HEK293 (cell line): ENCODE measurements at regions not wholly inside any gene's neighbourhood (a gene's known extent, or its start where the extent isn't known, plus 50 kb on each side); places are given as distances from the start of the nearest gene placed in this dataset.

ENCODE experiments used
- CTCF ChIA-PET: fragments of 350-600 bp; formaldehyde crosslinking; extraction: SDS; loops from one replicate; lab custom pipeline; 2021; ENCODE audit warnings: antibody characterized with exemption; lab: Yijun Ruan, JAX
- POLR2A ChIA-PET: fragments of 300-600 bp; formaldehyde crosslinking; extraction: SDS; loops from one replicate; lab custom pipeline; 2020; ENCODE audit warnings: antibody characterized with exemption, inconsistent platforms; lab: Yijun Ruan, JAX
- H3K27ac ChIP-seq: fragments of 200-500 bp; sonication (Bioruptor generic); 2 replicates; pipeline ENCODE4 v1.5.1; 2014; ENCODE audit warnings: low read depth, low read length, control low read depth, inconsistent platforms; ENCODE audit errors: extremely low read depth
- H3K36me3 ChIP-seq, 2 experiments: fragments of 200-500 bp in 1 of 2; sonication (Bioruptor generic) in 1 of 2; 1 replicate in 1 of 2; 2 replicates in 1 of 2; pipeline ENCODE4 v1.5.1; 2014 to 2017; ENCODE audit warnings: inconsistent platforms in 2 of 2, low read length in 2 of 2; ENCODE audit not compliant: control insufficient read depth in 2 of 2, insufficient read depth in 1 of 2
- H3K4me1 ChIP-seq: fragments of 200-500 bp; sonication (Bioruptor generic); 2 replicates; pipeline ENCODE4 v1.5.1; 2014; ENCODE audit warnings: mild to moderate bottlenecking, low read length, inconsistent platforms; ENCODE audit not compliant: control insufficient read depth, insufficient read depth
- H3K4me3 ChIP-seq: 2 replicates; pipeline ENCODE4 v1.5.1; 2011; ENCODE audit warnings: low read depth, mild to moderate bottlenecking, control low read depth, low read length, moderate library complexity
- H3K9me3 ChIP-seq: fragments of 200-500 bp; sonication (Bioruptor generic); 2 replicates; pipeline ENCODE4 v1.5.1; 2014; ENCODE audit warnings: low read depth, low read length, inconsistent platforms; ENCODE audit not compliant: control insufficient read depth, insufficient read depth
- FEZF1 ChIP-seq: fragments of 450-650 bp; formaldehyde crosslinking; IDR thresholded peaks from 2 replicates; pipeline ENCODE4 v1.5.1; 2016; ENCODE audit warnings: missing biosample characterization, missing genetic modification characterization
- GLIS1 ChIP-seq: fragments of 450-650 bp; formaldehyde crosslinking; IDR thresholded peaks from 2 replicates; pipeline ENCODE4 v1.5.1; 2016; ENCODE audit warnings: missing biosample characterization, missing genetic modification characterization
- OSR2 ChIP-seq: fragments of 450-650 bp; formaldehyde crosslinking; IDR thresholded peaks from 2 replicates; pipeline ENCODE4 v1.5.1; 2016; ENCODE audit warnings: missing biosample characterization, missing genetic modification characterization
- SP3 ChIP-seq: fragments of 450-650 bp; formaldehyde crosslinking; IDR thresholded peaks from 2 replicates; pipeline ENCODE4 v1.5.1; 2016; ENCODE audit warnings: missing biosample characterization, missing genetic modification characterization
- ZEB2 ChIP-seq: fragments of 450-650 bp; formaldehyde crosslinking; IDR thresholded peaks from 2 replicates; pipeline ENCODE4 v1.5.1; 2016; ENCODE audit warnings: missing biosample characterization, missing genetic modification characterization
- ZNF140 ChIP-seq: fragments of 450-650 bp; formaldehyde crosslinking; IDR thresholded peaks from 2 replicates; pipeline ENCODE4 v1.5.1; 2016; ENCODE audit warnings: missing biosample characterization, missing genetic modification characterization
- ZNF146 ChIP-seq: fragments of 450-650 bp; formaldehyde crosslinking; IDR thresholded peaks from 2 replicates; pipeline ENCODE4 v1.5.1; 2016; ENCODE audit warnings: missing biosample characterization, missing genetic modification characterization
- ZNF157 ChIP-seq: fragments of 450-650 bp; formaldehyde crosslinking; IDR thresholded peaks from 2 replicates; pipeline ENCODE4 v1.5.1; 2016; ENCODE audit warnings: missing biosample characterization, missing genetic modification characterization
- ZNF184 ChIP-seq: fragments of 450-650 bp; IDR thresholded peaks from 2 replicates; pipeline ENCODE4 v1.5.1; 2018; ENCODE audit warnings: missing biosample characterization, mild to moderate bottlenecking, missing genetic modification characterization
- ZNF292 ChIP-seq: fragments of 450-650 bp; formaldehyde crosslinking; IDR thresholded peaks from 2 replicates; pipeline ENCODE4 v1.5.1; 2016; ENCODE audit warnings: low read depth, missing biosample characterization, missing genetic modification characterization, borderline replicate concordance
- ZNF366 ChIP-seq: fragments of 450-650 bp; formaldehyde crosslinking; conservative IDR thresholded peaks from 2 replicates; pipeline ENCODE4 v1.5.1; 2016; ENCODE audit warnings: missing biosample characterization, missing genetic modification characterization
- ZNF544 ChIP-seq: fragments of 450-650 bp; formaldehyde crosslinking; IDR thresholded peaks from 2 replicates; pipeline ENCODE4 v1.5.0; 2017; ENCODE audit warnings: missing biosample characterization, missing genetic modification characterization
- ZNF610 ChIP-seq: fragments of 450-650 bp; formaldehyde crosslinking; IDR thresholded peaks from 2 replicates; pipeline ENCODE4 v1.5.1; 2016; ENCODE audit warnings: missing biosample characterization, missing genetic modification characterization, borderline replicate concordance
- ZNF621 ChIP-seq: fragments of 450-650 bp; formaldehyde crosslinking; IDR thresholded peaks from 2 replicates; pipeline ENCODE4 v1.5.1; 2017; ENCODE audit warnings: missing biosample characterization, missing genetic modification characterization
- ZNF629 ChIP-seq: fragments of 450-650 bp; formaldehyde crosslinking; IDR thresholded peaks from 2 replicates; pipeline ENCODE4 v1.5.1; 2017; ENCODE audit warnings: missing biosample characterization, missing genetic modification characterization
- ZNF660 ChIP-seq: fragments of 450-650 bp; IDR thresholded peaks from 2 replicates; pipeline ENCODE4 v1.5.1; 2018; ENCODE audit warnings: missing biosample characterization, mild to moderate bottlenecking, missing genetic modification characterization
- ZNF843 ChIP-seq: fragments of 450-650 bp; formaldehyde crosslinking; IDR thresholded peaks from 2 replicates; pipeline ENCODE4 v1.5.1; 2016; ENCODE audit warnings: missing biosample characterization, missing genetic modification characterization
- ZSCAN30 ChIP-seq: fragments of 450-650 bp; IDR thresholded peaks from 2 replicates; pipeline ENCODE4 v1.5.1; 2018; ENCODE audit warnings: missing biosample characterization, mild to moderate bottlenecking, missing genetic modification characterization, moderate library complexity
- ZXDB ChIP-seq: fragments of 450-650 bp; formaldehyde crosslinking; IDR thresholded peaks from 2 replicates; pipeline ENCODE4 v1.5.1; 2016; ENCODE audit warnings: missing biosample characterization, missing genetic modification characterization
- TF ChIP-seq, protein P1 (sequence below): fragments of 450-650 bp; formaldehyde crosslinking; IDR thresholded peaks from 2 replicates; pipeline ENCODE4 v1.5.1; 2016; ENCODE audit warnings: missing biosample characterization, missing genetic modification characterization
- TF ChIP-seq, protein P2 (sequence below): fragments of 450-650 bp; formaldehyde crosslinking; IDR thresholded peaks from 2 replicates; pipeline ENCODE4 v1.5.1; 2017; ENCODE audit warnings: missing biosample characterization, missing genetic modification characterization
- TF ChIP-seq, protein P3 (sequence below): fragments of 450-650 bp; formaldehyde crosslinking; IDR thresholded peaks from 2 replicates; pipeline ENCODE4 v1.5.1; 2016; ENCODE audit warnings: missing biosample characterization, missing genetic modification characterization
- TF ChIP-seq, protein P4 (sequence below): fragments of 450-650 bp; formaldehyde crosslinking; conservative IDR thresholded peaks from 2 replicates; pipeline ENCODE4 v1.5.1; 2016; ENCODE audit warnings: low read depth, missing biosample characterization, missing genetic modification characterization

DNA sequence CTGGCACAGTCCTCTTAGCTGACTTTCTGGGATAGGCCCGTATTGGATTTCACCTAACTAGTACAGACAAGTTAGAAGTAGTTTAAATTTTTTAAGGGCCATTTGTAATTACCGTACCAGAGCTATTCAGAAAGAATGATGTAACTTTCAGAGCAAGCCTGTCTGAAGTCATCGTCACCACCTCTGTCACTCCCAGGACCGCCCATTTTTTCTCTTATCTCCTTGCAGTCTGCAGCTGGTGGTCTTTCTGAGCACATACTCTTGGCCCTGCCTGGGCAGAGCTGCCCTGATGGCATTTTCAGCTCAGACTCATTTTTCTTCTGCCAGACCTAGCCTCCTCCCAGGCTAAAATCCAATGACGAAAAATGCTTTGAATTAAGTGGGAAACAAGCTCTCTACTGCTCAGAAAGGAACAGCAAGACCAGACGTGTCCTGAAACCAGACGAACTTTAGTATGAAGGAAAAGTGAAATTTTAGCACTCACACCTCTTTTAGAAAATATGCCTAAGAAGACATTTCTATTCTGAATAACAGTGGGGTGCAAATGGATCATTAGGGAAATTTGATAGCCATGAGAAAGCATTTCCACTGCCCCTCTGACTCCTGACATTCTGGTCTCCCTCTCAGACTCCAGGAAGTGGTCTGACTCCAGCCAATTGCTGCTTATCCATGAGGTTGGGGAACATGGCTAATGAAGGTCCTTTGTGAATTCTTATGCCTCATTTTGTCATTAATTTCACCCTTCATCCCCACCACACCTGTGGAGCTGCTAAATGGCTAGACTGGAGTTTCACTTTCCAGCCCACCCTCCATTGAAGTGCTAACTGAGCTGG, 162.4 kb upstream of the GYPA start (continued):
- TF ChIP-seq ZNF629 (tag by site-specific recombination) (peak; percentile 53; the same call in 1 of the 2 replicates), ZNF366 (tag by site-specific recombination) (0 out of 2 replicates have a peak, but pooled peaks have one; percentile 15), ZNF184 (tag by site-specific recombination) (0 out of 2 replicates have a peak, but pooled peaks have one; percentile 19), ZNF140 (no peak), ZNF610 (tag by site-specific recombination) (no peak), ZNF843 (tag by site-specific recombination) (peak; percentile 55), ZEB2 (tag by site-specific recombination) (peak; percentile 60), ZNF660 (tag by site-specific recombination) (0 out of 2 replicates have a peak, but pooled peaks have one; percentile 44)
- TF ChIP-seq, protein P1, sequence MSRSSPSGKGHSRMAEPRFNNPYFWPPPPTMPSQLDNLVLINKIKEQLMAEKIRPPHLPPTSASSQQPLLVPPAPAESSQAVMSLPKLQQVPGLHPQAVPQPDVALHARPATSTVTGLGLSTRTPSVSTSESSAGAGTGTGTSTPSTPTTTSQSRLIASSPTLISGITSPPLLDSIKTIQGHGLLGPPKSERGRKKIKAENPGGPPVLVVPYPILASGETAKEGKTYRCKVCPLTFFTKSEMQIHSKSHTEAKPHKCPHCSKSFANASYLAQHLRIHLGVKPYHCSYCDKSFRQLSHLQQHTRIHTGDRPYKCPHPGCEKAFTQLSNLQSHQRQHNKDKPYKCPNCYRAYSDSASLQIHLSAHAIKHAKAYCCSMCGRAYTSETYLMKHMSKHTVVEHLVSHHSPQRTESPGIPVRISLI = 0 out of 2 replicates have a peak, but pooled peaks have one; percentile 47
- TF ChIP-seq, protein P2, sequence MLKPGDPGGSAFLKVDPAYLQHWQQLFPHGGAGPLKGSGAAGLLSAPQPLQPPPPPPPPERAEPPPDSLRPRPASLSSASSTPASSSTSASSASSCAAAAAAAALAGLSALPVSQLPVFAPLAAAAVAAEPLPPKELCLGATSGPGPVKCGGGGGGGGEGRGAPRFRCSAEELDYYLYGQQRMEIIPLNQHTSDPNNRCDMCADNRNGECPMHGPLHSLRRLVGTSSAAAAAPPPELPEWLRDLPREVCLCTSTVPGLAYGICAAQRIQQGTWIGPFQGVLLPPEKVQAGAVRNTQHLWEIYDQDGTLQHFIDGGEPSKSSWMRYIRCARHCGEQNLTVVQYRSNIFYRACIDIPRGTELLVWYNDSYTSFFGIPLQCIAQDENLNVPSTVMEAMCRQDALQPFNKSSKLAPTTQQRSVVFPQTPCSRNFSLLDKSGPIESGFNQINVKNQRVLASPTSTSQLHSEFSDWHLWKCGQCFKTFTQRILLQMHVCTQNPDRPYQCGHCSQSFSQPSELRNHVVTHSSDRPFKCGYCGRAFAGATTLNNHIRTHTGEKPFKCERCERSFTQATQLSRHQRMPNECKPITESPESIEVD (tag by site-specific recombination) = no peak

DNA sequence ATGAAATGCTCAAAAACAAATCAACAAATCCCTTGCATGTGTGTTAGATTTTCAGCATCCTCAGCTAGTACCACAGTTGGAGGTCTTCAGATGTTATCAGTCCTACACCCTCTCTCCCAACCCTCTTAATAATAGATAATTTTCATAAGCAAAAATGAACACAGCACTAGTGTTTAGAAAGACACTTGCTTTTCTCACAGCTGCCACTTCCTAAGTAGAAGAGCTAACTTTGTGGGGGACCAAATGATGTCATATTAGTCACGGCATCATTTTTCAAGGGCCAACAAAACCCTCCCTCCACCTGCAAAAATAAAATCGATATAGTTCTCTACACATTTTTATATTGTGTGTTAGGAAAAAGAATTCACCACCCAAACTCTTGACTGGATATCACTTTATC, 163.5 kb upstream of the GYPA start:
- Histone ChIP-seq H3K9me3 (no peaks in the 10 kb centered on the region), H3K4me3 (no peak overlapping the region), H3K27ac (no peak overlapping the region), H3K4me1 (no peaks in the 10 kb centered on the region), H3K36me3 (no peaks in the 10 kb centered on the region)
- POLR2A ChIA-PET = no interaction called here
- CTCF ChIA-PET = no interaction called here
- TF ChIP-seq GLIS1 (peak; percentile 86), ZNF629 (tag by site-specific recombination) (0 out of 2 replicates have a peak, but pooled peaks have one; percentile 29), FEZF1 (peak; percentile 30; the same call in 1 of the 2 replicates), ZNF146 (tag by site-specific recombination) (no peak), SP3 (no peak)
- TF ChIP-seq, all 188 proteins: peak for 3

DNA sequence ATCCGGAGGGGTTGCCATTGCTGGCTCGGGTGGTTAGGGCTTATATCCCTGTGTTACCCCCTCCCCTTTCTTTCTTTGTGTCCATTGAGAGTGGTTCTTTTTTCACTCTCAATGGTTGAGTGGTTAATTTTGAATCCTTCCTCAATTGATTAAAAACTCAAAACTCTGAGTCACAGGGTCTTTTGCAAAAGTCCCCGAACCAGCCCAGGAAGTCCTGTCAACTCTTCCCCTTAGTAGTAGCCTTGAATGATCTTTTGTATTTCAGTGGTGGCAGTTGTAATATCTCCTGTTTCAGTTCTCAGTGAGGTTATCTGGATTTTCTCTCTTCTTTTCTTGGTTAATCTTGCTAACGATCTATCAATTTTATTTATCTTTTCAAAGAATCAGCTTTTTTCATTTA, 170.0 kb upstream of the GYPA start:
- no peak for TF ChIP-seq ZNF157 (tag by site-specific recombination)
- TF ChIP-seq ZNF621 (tag by site-specific recombination) = no peak
- TF ChIP-seq ZNF544 = no peak
- no peak for TF ChIP-seq ZXDB (tag by site-specific recombination)
- no peak for TF ChIP-seq ZNF292
- no peak for TF ChIP-seq SP3
- TF ChIP-seq, protein P3, sequence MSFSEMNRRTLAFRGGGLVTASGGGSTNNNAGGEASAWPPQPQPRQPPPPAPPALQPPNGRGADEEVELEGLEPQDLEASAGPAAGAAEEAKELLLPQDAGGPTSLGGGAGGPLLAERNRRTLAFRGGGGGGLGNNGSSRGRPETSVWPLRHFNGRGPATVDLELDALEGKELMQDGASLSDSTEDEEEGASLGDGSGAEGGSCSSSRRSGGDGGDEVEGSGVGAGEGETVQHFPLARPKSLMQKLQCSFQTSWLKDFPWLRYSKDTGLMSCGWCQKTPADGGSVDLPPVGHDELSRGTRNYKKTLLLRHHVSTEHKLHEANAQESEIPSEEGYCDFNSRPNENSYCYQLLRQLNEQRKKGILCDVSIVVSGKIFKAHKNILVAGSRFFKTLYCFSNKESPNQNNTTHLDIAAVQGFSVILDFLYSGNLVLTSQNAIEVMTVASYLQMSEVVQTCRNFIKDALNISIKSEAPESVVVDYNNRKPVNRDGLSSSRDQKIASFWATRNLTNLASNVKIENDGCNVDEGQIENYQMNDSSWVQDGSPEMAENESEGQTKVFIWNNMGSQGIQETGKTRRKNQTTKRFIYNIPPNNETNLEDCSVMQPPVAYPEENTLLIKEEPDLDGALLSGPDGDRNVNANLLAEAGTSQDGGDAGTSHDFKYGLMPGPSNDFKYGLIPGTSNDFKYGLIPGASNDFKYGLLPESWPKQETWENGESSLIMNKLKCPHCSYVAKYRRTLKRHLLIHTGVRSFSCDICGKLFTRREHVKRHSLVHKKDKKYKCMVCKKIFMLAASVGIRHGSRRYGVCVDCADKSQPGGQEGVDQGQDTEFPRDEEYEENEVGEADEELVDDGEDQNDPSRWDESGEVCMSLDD = no peak
- TF ChIP-seq ZSCAN30 = no peak
- no peak for TF ChIP-seq OSR2 (tag by site-specific recombination)
- TF ChIP-seq, protein P4, sequence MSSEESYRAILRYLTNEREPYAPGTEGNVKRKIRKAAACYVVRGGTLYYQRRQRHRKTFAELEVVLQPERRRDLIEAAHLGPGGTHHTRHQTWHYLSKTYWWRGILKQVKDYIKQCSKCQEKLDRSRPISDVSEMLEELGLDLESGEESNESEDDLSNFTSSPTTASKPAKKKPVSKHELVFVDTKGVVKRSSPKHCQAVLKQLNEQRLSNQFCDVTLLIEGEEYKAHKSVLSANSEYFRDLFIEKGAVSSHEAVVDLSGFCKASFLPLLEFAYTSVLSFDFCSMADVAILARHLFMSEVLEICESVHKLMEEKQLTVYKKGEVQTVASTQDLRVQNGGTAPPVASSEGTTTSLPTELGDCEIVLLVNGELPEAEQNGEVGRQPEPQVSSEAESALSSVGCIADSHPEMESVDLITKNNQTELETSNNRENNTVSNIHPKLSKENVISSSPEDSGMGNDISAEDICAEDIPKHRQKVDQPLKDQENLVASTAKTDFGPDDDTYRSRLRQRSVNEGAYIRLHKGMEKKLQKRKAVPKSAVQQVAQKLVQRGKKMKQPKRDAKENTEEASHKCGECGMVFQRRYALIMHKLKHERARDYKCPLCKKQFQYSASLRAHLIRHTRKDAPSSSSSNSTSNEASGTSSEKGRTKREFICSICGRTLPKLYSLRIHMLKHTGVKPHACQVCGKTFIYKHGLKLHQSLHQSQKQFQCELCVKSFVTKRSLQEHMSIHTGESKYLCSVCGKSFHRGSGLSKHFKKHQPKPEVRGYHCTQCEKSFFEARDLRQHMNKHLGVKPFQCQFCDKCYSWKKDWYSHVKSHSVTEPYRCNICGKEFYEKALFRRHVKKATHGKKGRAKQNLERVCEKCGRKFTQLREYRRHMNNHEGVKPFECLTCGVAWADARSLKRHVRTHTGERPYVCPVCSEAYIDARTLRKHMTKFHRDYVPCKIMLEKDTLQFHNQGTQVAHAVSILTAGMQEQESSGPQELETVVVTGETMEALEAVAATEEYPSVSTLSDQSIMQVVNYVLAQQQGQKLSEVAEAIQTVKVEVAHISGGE (tag by site-specific recombination) = no peak
- Histone ChIP-seq H3K27ac (no peak overlapping the region), H3K9me3 (no peaks in the 10 kb centered on the region), H3K36me3 (no peaks in the 10 kb centered on the region), H3K4me1 (no peaks in the 10 kb centered on the region), H3K4me3 (no peak overlapping the region)
- ChIA-PET CTCF (no interaction called here), POLR2A (no interaction called here)
